COLO668 (cell line): ENCODE measurements at regions not wholly inside any gene's neighbourhood (a gene's known extent, or its start where the extent isn't known, plus 50 kb on each side); places are given as distances from the start of the nearest gene placed in this dataset.

Experiments
- DNase-seq: peaks from one replicate; lab custom pipeline; 2025; ENCODE audit not compliant: unreplicated experiment; lab: John Stamatoyannopoulos, UW

GRCh38 chr9:2925016-2925415 lies 81.1 kb upstream of the PUM3 start:
- no peak for DNase-seq

- no peak for DNase-seq
These were observed 80.5 kb upstream of the PUM3 start for GRCh38 chr9:2924380-2924768.

GRCh38 chr9:2923766-2924379 lies 80.0 kb upstream of the PUM3 start:
- peak; percentile 46 for DNase-seq

GRCh38 chr9:2919347-2919746 lies 75.5 kb upstream of the PUM3 start:
- DNase-seq, result no peak

- DNase-seq, result no peak
These were observed 72.6 kb upstream of the PUM3 start for GRCh38 chr9:2916382-2916985.

- no peak for DNase-seq
These were observed 69.1 kb upstream of the PUM3 start for GRCh38 chr9:2913026-2913425.

GRCh38 chr9:2907411-2907810 lies 63.5 kb upstream of the PUM3 start:
- no peak for DNase-seq

- no peak for DNase-seq
These were observed 60.5 kb upstream of the PUM3 start for GRCh38 chr9:2904242-2904930.
